ENCODE measurements at regions not wholly inside any gene's neighbourhood (a gene's known extent, or its start where the extent isn't known, plus 50 kb on each side); places are given as distances from the start of the nearest gene placed in this dataset.

DNA sequence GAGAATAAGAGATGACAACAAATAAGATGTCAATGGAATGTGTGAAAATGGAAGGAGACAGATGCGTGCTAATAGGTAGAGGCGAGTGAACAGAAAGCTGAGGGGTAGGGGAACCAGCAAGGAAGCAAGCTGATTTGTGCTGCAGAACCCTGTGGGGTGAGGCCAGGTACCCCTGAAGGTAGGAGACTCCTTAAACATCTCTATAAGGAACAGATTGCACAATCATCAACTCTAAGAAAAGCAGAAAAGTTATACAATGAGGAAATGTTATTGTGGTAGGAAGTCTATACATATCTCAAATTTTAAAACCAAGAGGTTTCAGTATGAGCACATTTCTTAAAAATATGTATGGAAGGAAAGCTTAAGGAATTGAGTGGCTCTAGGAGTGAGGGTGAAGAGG lies 315.0 kb upstream of the TPM1 start:
- TF ChIP-seq, protein P1, sequence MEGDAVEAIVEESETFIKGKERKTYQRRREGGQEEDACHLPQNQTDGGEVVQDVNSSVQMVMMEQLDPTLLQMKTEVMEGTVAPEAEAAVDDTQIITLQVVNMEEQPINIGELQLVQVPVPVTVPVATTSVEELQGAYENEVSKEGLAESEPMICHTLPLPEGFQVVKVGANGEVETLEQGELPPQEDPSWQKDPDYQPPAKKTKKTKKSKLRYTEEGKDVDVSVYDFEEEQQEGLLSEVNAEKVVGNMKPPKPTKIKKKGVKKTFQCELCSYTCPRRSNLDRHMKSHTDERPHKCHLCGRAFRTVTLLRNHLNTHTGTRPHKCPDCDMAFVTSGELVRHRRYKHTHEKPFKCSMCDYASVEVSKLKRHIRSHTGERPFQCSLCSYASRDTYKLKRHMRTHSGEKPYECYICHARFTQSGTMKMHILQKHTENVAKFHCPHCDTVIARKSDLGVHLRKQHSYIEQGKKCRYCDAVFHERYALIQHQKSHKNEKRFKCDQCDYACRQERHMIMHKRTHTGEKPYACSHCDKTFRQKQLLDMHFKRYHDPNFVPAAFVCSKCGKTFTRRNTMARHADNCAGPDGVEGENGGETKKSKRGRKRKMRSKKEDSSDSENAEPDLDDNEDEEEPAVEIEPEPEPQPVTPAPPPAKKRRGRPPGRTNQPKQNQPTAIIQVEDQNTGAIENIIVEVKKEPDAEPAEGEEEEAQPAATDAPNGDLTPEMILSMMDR (IDR thresholded peaks at IDR 0.05; ENCODE audit: poor library complexity, severe bottlenecking) = no peak
- TF ChIP-seq SMC3 (conservative IDR thresholded peaks at IDR 0.05; ENCODE audit: poor library complexity) = no peak
- no peak for TF ChIP-seq EP300 (conservative IDR thresholded peaks at IDR 0.05; ENCODE audit: poor library complexity, severe bottlenecking)
- TF ChIP-seq TAF1 (IDR thresholded peaks at IDR 0.05; ENCODE audit: low read depth) = no peak
- no peak for TF ChIP-seq EZH2 (IDR thresholded peaks at IDR 0.05; ENCODE audit: borderline replicate concordance, insufficient read depth, low read length, poor library complexity, severe bottlenecking)
